ENCODE measurements at regions not wholly inside any gene's neighbourhood (a gene's known extent, or its start where the extent isn't known, plus 50 kb on each side); places are given as distances from the start of the nearest gene placed in this dataset.

DNA sequence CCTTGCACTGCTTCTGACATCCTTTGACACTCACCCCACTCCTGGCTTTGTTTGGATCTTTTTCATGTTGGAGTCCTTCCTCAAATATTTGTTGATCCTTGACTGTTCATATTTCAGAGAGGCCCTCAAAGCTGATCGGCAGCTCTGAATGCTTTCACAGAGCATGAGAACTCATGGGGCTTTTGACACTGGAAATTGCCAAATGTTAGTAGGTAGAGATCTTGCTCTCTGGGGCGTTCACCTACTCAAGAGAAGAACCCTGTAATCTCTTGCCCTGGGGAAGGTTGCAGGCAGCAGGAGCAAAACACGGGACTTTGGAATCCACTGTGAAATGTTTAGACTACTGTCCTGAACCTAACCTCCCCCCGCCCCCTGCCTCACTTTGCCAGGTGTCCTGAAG, 67.4 kb upstream of the STUM start (continued):
- no peak for TF ChIP-seq ZNF142 (CRISPR knock-in tag; IDR thresholded peaks at IDR 0.05)
- no peak for TF ChIP-seq PLSCR1 (CRISPR knock-in tag; IDR thresholded peaks at IDR 0.05; ENCODE audit: borderline replicate concordance)
- no peak for TF ChIP-seq DR1 (CRISPR knock-in tag; IDR thresholded peaks at IDR 0.05)
- TF ChIP-seq MIER3 (CRISPR knock-in tag; IDR thresholded peaks at IDR 0.05; ENCODE audit: borderline replicate concordance) = no peak
- TF ChIP-seq EP300 (IDR thresholded peaks at IDR 0.05; ENCODE audit: low read depth in 2 of 2, low read length in 2 of 2) = peak in 1 of 2 experiments; percentile 38; a peak in 1 of 4 replicates
- TF ChIP-seq EP300 (CRISPR knock-in tag; IDR thresholded peaks at IDR 0.05; ENCODE audit: borderline replicate concordance) = no peak
- TF ChIP-seq MBD4 (IDR thresholded peaks at IDR 0.05; ENCODE audit: borderline replicate concordance, low read length) = no peak
- TF ChIP-seq ZNF343 (CRISPR knock-in tag; IDR thresholded peaks at IDR 0.05) = no peak
- TF ChIP-seq TBX2 (CRISPR knock-in tag; IDR thresholded peaks at IDR 0.05; ENCODE audit: borderline replicate concordance) = 0 out of 2 replicates have a peak, but pooled peaks have one; percentile 23
- TF ChIP-seq, protein P1, sequence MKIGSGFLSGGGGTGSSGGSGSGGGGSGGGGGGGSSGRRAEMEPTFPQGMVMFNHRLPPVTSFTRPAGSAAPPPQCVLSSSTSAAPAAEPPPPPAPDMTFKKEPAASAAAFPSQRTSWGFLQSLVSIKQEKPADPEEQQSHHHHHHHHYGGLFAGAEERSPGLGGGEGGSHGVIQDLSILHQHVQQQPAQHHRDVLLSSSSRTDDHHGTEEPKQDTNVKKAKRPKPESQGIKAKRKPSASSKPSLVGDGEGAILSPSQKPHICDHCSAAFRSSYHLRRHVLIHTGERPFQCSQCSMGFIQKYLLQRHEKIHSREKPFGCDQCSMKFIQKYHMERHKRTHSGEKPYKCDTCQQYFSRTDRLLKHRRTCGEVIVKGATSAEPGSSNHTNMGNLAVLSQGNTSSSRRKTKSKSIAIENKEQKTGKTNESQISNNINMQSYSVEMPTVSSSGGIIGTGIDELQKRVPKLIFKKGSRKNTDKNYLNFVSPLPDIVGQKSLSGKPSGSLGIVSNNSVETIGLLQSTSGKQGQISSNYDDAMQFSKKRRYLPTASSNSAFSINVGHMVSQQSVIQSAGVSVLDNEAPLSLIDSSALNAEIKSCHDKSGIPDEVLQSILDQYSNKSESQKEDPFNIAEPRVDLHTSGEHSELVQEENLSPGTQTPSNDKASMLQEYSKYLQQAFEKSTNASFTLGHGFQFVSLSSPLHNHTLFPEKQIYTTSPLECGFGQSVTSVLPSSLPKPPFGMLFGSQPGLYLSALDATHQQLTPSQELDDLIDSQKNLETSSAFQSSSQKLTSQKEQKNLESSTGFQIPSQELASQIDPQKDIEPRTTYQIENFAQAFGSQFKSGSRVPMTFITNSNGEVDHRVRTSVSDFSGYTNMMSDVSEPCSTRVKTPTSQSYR (CRISPR knock-in tag; IDR thresholded peaks at IDR 0.05; ENCODE audit: borderline replicate concordance) = no peak
- TF ChIP-seq GATAD1 (CRISPR knock-in tag; IDR thresholded peaks at IDR 0.05) = no peak
- TF ChIP-seq FOXA1 (IDR thresholded peaks at IDR 0.05) = no peak
- peak; percentile 57; the same call in 1 of the 2 replicates for TF ChIP-seq FOXA1 (CRISPR knock-in tag; IDR thresholded peaks at IDR 0.05)
- no peak for TF ChIP-seq ZNF660 (CRISPR knock-in tag; IDR thresholded peaks at IDR 0.05; ENCODE audit: borderline replicate concordance, low read depth)
- peak; percentile 9; the same call in 1 of the 2 replicates for TF ChIP-seq NR2C2 (CRISPR knock-in tag; IDR thresholded peaks at IDR 0.05; ENCODE audit: borderline replicate concordance)
